ENCODE measurements at regions not wholly inside any gene's neighbourhood (a gene's known extent, or its start where the extent isn't known, plus 50 kb on each side); places are given as distances from the start of the nearest gene placed in this dataset.

DNA sequence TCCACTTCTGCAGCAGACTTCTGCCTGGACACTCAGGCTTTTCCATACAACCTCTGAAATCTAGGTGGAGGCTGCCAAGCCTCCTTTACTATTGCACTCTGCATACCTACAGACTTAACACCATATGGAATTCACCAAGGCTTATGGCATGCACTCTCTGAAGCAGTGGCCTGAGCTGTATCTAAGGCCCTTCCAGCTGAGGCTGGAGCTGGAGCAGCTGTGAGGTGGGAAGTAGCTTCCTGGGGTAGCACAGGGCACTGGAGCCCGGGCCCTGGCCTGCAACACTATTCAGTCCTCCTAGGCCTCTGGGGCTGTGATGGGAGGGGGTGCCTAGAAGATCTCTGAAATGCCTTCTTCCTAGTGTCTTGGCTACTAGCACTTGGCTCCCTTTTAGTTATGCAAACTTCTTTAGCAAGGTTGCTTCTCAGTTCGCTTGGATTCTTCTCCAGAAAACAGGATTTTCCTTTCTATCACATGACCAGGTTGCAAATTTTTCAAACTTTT lies 186.6 kb upstream of the RORA start:
- POLR2A ChIA-PET = no interaction called here
- Mint-ChIP-seq H3K27me3 (peaks cover 11 to 35% (median 18%) of the 10 kb centered on the region in 5 donors), H3K36me3 (no peaks in the 10 kb centered on the region), H3K4me3 (no peak overlapping the region), H3K4me1 (no peaks in the 10 kb centered on the region), H3K9me3 (peaks cover 0 to 2% (median 0%) of the 10 kb centered on the region in 9 donors), H3K27ac (no peak overlapping the region)
- ATAC-seq (no peak), DNase-seq (no peak)

DNA sequence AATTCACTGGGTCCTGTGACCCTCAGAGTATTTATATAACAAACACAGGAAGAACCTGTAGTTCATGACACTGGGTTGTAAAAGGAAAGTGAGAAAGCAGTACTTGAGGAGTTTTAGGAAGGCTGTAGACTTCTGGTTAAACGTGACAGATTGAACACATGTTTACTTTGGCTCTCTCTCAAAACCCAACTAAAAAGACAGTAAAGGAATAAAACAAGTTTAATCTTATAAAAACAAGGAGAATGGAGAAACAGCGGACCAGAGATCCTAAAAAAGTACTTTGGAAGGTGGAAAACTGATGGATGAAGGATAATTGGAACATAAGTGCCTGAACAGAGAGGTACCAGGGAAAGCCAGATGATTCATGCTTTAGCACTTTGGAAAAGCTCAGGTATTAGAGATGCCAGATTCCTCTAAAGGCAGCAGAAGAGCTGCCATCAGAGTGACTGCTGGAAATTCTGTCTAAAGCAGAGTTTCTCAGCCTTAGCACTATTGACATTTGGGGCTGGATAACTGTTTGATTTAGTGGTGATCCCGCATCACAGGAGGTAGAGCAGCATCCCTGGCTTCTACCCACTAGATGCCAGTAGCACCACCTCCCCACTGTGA lies 182.9 kb upstream of the RORA start:
- Mint-ChIP-seq H3K27ac (no peak overlapping the region), H3K4me3 (no peak overlapping the region), H3K36me3 (no peaks in the 10 kb centered on the region), H3K27me3 (peaks cover 6 to 46% (median 25%) of the 10 kb centered on the region in 5 donors), H3K9me3 (peaks cover 0 to 2% (median 0%) of the 10 kb centered on the region in 9 donors), H3K4me1 (no peaks in the 10 kb centered on the region)
- no peak for DNase-seq
- no peak for ATAC-seq
- POLR2A ChIA-PET = no interaction called here

DNA sequence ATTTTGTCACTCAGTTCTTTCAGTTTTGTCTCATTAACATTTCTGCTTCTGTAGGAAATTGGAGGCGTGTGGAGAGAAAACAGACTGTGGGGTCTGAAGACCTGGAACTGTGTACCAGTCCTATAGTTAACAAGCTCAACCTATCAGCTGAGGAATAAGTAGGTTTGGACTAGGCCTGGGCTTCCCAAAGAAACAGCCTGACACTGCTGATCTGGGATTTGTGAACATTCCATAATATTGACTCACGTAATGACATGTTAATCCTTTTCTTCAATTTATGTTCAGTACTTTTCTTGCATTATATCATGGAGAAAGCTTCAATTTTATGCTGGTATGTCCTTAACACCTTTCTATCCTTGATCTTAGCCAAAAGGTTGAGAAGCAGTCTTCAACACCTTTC lies 181.6 kb upstream of the RORA start:
- Mint-ChIP-seq H3K9me3 (peaks cover 0 to 2% (median 0%) of the 10 kb centered on the region in 9 donors), H3K36me3 (no peaks in the 10 kb centered on the region), H3K4me3 (no peak overlapping the region), H3K4me1 (no peaks in the 10 kb centered on the region), H3K27me3 (peaks cover 6 to 52% (median 25%) of the 10 kb centered on the region in 5 donors), H3K27ac (no peak overlapping the region)
- DNase-seq = no peak
- no peak for ATAC-seq
- POLR2A ChIA-PET = no interaction called here

DNA sequence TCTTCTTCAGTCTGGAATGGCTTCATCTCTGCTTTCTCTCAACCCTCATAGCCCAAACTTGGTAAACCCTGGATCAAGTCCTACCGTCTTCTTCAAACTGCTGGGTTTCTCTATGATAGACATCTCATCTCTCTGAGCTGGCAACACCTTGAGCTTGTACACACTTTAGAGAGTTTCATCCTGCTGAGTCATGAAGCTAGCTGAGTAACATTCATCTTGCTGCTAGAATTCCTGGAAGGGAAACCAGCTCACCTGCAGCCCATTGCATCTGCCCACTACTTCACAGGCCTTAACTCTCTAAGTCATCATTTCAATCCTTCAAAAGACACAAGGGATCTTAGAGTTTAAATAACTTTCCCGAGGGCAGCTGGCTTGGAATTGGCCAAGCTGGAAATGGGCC lies 175.5 kb upstream of the RORA start:
- DNase-seq (no peak), ATAC-seq (no peak)
- Mint-ChIP-seq H3K4me1 (no peaks in the 10 kb centered on the region), H3K9me3 (peaks cover 0 to 3% (median 0%) of the 10 kb centered on the region in 9 donors), H3K4me3 (no peak overlapping the region), H3K27me3 (peaks cover 9 to 50% (median 20%) of the 10 kb centered on the region in 5 donors), H3K27ac (no peak overlapping the region), H3K36me3 (no peaks in the 10 kb centered on the region)
- POLR2A ChIA-PET = no interaction called here

DNA sequence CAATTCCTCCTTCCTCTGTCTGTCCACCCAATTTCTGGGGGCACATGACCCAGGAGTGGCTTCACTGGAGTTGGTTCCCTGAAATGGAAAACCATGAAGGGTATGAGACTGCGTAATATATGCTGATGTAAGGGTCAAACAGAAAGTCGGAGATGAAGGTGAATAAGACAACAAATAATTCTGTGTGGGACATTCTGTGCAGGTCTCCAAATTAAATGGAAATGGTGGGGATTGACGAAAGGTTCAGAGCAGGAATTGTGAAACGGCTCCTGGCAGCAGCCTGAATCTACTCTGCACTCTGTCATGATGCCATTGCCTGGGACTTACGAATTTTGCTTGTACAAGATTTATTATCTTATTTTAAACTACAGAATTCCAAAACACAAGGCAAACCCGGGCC lies 174.8 kb upstream of the RORA start:
- no peak for ATAC-seq
- Mint-ChIP-seq H3K36me3 (no peaks in the 10 kb centered on the region), H3K9me3 (peaks cover 0 to 3% (median 0%) of the 10 kb centered on the region in 9 donors), H3K27me3 (peaks cover 9 to 43% (median 19%) of the 10 kb centered on the region in 5 donors), H3K27ac (no peak overlapping the region), H3K4me3 (no peak overlapping the region), H3K4me1 (no peaks in the 10 kb centered on the region)
- no peak for DNase-seq
- POLR2A ChIA-PET = no interaction called here

DNA sequence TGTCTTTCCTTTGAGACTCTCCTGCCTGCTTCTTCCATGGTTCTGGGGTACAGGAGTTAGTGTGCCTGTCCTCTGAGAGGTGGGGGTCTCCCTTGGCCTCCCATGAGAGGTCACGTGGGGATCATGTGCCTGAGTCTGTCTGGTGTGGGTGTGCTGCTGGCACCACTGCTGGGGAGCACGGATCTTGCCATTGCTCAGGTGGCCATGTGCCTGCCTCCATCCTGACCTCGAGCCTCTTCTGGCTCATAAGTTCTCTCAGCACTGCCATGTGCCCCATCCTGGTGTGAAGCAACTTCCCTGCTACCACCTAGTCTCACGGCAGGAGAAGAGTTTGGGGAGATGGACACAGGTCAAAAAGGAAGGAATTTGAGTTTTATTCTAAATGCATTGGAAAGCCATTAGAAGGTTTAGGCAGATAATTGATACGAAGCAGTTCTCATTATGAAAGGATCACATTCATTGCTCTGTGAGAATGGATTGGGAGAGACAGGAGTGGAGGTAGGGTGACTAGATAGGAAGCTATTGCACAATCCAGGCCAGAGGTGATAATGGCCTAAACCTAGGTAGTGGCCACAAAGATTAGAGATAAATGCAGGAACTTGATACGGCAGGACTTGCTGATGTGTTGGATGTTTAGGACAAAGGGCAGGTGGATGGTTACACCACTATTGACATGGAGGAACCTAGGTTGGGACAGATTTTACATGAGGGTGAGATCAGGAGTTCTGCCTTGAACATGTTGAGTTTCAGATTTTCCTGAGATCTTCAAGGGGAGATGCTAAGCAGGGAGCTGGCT lies 173.0 kb upstream of the RORA start:
- no peaks in the 10 kb centered on the region for H3K36me3 Mint-ChIP-seq
- peaks cover 4 to 35% (median 8%) of the 10 kb centered on the region in 5 donors for H3K27me3 Mint-ChIP-seq
- DNase-seq (no peak), ATAC-seq (no peak)
- no peak overlapping the region for H3K4me3 Mint-ChIP-seq
- peaks cover 0 to 4% (median 0%) of the 10 kb centered on the region in 4 donors for H3K4me1 Mint-ChIP-seq
- no peak overlapping the region for H3K27ac Mint-ChIP-seq
- POLR2A ChIA-PET = no interaction called here
- H3K9me3 Mint-ChIP-seq = peaks cover 0 to 11% (median 0%) of the 10 kb centered on the region in 9 donors

DNA sequence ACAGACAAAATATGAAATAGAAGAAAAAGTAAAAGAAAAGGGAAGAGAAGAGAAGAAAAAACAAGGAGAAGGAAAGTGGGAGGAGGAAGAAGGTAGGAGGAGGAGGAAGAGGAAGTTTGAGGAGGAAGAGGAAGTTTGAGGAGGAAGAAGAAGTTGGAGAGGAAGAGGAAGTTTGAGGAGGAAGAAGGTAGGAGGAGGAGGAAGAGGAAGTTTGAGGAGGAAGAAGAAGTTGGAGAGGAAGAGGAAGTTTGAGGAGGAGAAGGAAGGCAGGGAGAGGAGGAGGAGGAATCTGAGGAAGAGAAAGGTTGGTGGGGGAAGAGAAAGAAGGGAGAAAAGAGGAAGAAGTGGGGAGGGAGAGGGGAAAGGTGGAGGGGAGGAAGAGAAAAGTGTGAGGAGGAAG lies 169.2 kb upstream of the RORA start:
- H3K36me3 Mint-ChIP-seq = no peaks in the 10 kb centered on the region
- no peak for DNase-seq
- no peak overlapping the region for H3K27ac Mint-ChIP-seq
- ATAC-seq = no peak
- H3K9me3 Mint-ChIP-seq = peaks cover 0 to 11% (median 0%) of the 10 kb centered on the region in 9 donors
- peaks cover 0 to 4% (median 0%) of the 10 kb centered on the region in 4 donors for H3K4me1 Mint-ChIP-seq
- POLR2A ChIA-PET = no interaction called here
- peaks cover 3 to 27% (median 7%) of the 10 kb centered on the region in 5 donors for H3K27me3 Mint-ChIP-seq
- no peak overlapping the region for H3K4me3 Mint-ChIP-seq

DNA sequence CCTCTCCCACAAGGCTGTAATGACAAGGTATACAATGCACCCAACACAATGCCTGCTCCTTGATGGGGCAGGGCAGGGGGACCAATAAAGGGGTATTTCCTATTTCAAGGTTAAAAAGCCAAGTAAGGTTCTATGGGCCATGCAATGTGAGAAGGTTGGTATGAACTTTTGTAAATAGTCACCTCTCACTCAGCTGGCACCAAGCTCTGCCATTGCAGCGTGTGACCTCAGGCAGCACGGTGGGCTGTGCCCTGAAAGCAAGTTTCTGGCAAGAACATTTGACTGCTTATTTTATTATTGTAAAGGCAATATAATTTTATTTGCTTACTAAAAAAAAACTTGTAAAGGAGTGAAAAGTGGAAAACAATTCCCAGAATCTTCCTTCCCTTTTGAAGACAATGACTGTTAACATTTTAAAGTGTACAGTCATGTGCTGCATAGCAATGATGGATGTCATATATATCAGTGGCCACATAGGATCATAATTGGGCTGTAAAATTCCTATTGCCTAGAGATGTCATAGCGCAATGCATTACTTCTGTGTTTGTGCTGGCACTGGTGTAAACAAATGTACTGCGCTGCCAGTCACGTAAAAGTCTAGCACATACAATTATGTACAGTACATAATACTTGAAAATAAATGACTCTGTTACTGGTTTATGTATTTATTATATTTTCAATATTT lies 167.3 kb upstream of the RORA start:
- H3K9me3 Mint-ChIP-seq = peaks cover 0 to 11% (median 0%) of the 10 kb centered on the region in 9 donors
- no peaks in the 10 kb centered on the region for H3K36me3 Mint-ChIP-seq
- H3K27ac Mint-ChIP-seq = no peak overlapping the region
- POLR2A ChIA-PET = no interaction called here
- H3K27me3 Mint-ChIP-seq = peaks cover 2 to 19% (median 7%) of the 10 kb centered on the region in 5 donors
- DNase-seq = no peak
- H3K4me1 Mint-ChIP-seq = peaks cover 0 to 4% (median 0%) of the 10 kb centered on the region in 4 donors
- no peak overlapping the region for H3K4me3 Mint-ChIP-seq
- no peak for ATAC-seq

DNA sequence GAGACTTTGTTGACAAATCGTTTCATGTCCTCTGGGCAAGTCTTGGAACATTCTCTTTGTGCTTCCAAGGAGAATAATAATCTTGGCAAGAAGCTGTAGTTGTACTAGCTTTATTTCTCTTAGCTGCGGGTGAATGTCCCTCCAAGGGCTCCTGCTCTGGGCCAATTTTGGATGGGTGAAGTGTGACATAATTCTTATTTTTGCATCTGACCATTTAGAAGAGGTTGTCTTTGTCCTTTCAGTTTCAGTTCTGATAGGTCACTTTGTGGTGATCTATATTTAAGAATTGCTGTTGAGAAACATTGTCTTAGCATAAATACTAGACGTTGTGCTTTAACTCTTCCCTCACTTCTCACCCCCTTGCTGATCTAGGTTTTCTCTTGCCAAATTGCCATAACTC lies 164.8 kb upstream of the RORA start:
- DNase-seq = no peak
- no peak overlapping the region for H3K4me3 Mint-ChIP-seq
- H3K9me3 Mint-ChIP-seq = peaks cover 0 to 11% (median 0%) of the 10 kb centered on the region in 9 donors
- POLR2A ChIA-PET = no interaction called here
- H3K36me3 Mint-ChIP-seq = no peaks in the 10 kb centered on the region
- peaks cover 0 to 4% (median 0%) of the 10 kb centered on the region in 4 donors for H3K4me1 Mint-ChIP-seq
- H3K27me3 Mint-ChIP-seq = peaks cover 5 to 29% (median 7%) of the 10 kb centered on the region in 5 donors
- H3K27ac Mint-ChIP-seq = no peak overlapping the region
- no peak for ATAC-seq

DNA sequence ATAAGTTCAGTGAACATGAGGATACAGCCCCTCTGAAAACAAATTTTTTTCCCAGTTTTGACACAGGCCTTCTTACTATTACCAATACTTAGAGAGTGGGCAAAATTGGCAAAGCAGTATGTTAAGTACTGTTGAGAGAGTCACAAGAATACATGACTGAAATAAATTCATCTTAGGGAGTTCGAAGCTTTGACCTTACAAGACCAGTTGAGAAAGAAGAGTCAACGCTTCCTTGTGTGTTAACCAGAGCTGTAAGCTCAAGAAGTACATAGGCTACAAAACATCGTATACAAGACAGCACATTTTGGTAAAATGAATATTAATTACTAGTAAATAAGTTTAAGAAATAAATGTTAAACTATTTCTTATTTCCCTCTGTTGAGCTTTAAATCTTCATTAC lies 164.4 kb upstream of the RORA start:
- ATAC-seq = no peak
- peaks cover 0 to 10% (median 0%) of the 10 kb centered on the region in 9 donors for H3K9me3 Mint-ChIP-seq
- no peak for DNase-seq

DNA sequence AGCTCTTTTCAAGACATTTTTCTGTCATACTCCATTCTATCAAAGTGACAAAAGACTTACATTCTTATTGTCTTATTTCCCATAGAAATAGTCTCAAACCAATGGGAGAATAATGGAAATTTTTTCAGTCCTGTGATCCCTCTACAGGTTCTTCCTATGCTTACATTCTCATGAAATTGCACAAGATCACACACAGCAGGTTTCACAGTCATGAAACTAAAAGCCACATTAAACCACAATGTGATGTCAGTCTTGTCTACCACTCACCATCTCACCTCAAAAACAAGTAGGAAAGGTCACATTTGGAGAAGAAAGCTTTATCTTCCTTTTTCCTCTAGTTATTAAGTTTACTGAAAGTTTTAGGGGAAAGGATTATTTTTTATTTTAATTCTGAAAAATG lies 161.0 kb upstream of the RORA start:
- POLR2A ChIA-PET = no interaction called here
- H3K4me1 Mint-ChIP-seq = no peaks in the 10 kb centered on the region
- H3K27ac Mint-ChIP-seq = no peak overlapping the region
- H3K36me3 Mint-ChIP-seq = peaks cover 0 to 4% (median 0%) of the 10 kb centered on the region in 3 donors
- no peak for DNase-seq
- no peak overlapping the region for H3K4me3 Mint-ChIP-seq
- peaks cover 8 to 48% (median 12%) of the 10 kb centered on the region in 5 donors for H3K27me3 Mint-ChIP-seq
- no peak for ATAC-seq
- H3K9me3 Mint-ChIP-seq = peaks cover 0 to 13% (median 2%) of the 10 kb centered on the region in 9 donors

More for the DNA sequence above, 164.4 kb upstream of the RORA start:
- POLR2A ChIA-PET = no interaction called here
- H3K27me3 Mint-ChIP-seq = peaks cover 5 to 29% (median 7%) of the 10 kb centered on the region in 5 donors
- no peak overlapping the region for H3K4me3 Mint-ChIP-seq
- H3K4me1 Mint-ChIP-seq = peaks cover 0 to 4% (median 0%) of the 10 kb centered on the region in 4 donors
- H3K36me3 Mint-ChIP-seq = peaks cover 0 to 2% (median 0%) of the 10 kb centered on the region in 3 donors
- H3K27ac Mint-ChIP-seq = no peak overlapping the region

DNA sequence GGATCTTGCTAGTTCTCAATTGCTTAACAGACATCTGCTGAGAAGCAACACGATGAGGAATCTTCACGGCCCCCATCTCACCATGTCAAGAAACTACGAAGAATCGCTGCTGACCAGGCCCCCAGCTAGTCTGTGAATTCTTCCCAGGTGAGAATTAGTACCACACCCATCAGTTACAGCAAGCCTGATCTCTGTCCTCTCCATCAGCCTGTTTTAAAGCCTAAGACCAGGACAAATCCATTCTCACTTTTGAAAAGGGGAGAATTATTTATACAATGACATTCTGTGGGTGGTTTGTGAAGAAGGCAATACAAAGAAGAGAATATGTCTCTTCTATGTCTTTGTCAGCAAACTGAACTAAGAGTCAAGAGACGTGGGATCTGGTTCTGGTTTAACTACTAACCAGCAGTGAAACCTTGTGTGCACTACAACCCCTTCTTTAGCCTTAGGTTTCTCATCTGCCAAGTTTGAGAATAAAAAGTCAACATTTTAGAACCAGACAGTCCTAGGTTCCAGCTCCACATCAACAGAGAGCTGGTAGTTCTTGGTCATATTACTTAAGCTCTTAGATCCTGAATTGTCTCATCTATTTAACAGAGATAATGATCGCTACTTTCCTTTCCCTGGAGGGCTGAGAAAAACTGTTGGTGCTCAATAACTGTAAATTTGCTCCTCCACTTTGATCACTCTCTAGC lies 160.4 kb upstream of the RORA start:
- H3K9me3 Mint-ChIP-seq = peaks cover 0 to 13% (median 2%) of the 10 kb centered on the region in 9 donors
- H3K4me1 Mint-ChIP-seq = no peaks in the 10 kb centered on the region
- H3K27ac Mint-ChIP-seq = no peak overlapping the region
- peaks cover 9 to 53% (median 14%) of the 10 kb centered on the region in 5 donors for H3K27me3 Mint-ChIP-seq
- peaks cover 0 to 4% (median 0%) of the 10 kb centered on the region in 3 donors for H3K36me3 Mint-ChIP-seq
- POLR2A ChIA-PET = no interaction called here
- no peak for ATAC-seq
- no peak overlapping the region for H3K4me3 Mint-ChIP-seq
- no peak for DNase-seq

All from naive thymus-derived CD8-positive, alpha-beta T cell (primary cell).